HEK293 (cell line): ENCODE measurements at regions not wholly inside any gene's neighbourhood (a gene's known extent, or its start where the extent isn't known, plus 50 kb on each side); places are given as distances from the start of the nearest gene placed in this dataset.
"Not testable (repeated sequence)": the region's sequence is repeated elsewhere in the genome, so short reads cannot be mapped to it uniquely, and the experiment has no call there.

ENCODE experiments used
- CTCF ChIP-seq: fragments of 450-650 bp; formaldehyde crosslinking; IDR thresholded peaks from 2 replicates; pipeline ENCODE4 v1.5.1; 2016; ENCODE audit warnings: missing biosample characterization, missing genetic modification characterization
- ZNF302 ChIP-seq: fragments of 450-650 bp; formaldehyde crosslinking; IDR thresholded peaks from 2 replicates; pipeline ENCODE4 v1.5.1; 2016; ENCODE audit warnings: missing biosample characterization, missing genetic modification characterization, low read depth
- ZNF416 ChIP-seq: fragments of 450-650 bp; formaldehyde crosslinking; IDR thresholded peaks from 2 replicates; pipeline ENCODE4 v1.5.1; 2016; ENCODE audit warnings: missing biosample characterization, missing genetic modification characterization
- ZNF707 ChIP-seq: fragments of 450-650 bp; formaldehyde crosslinking; IDR thresholded peaks from 2 replicates; pipeline ENCODE4 v1.5.1; 2016; ENCODE audit warnings: missing biosample characterization, missing genetic modification characterization

- TF ChIP-seq CTCF (tag by site-specific recombination); ZNF707 (tag by site-specific recombination); ZNF302; ZNF416: not testable (repeated sequence)
Observed at GRCh38 chr22:11826000-11826399, 3702.0 kb upstream of the OR11H1 start.
